OCI-LY7 (cell line): ENCODE measurements at regions not wholly inside any gene's neighbourhood (a gene's known extent, or its start where the extent isn't known, plus 50 kb on each side); places are given as distances from the start of the nearest gene placed in this dataset.

Source experiments
- BruUV-seq: library from RNA; stranded (reverse); fragments of 400-500 nt; replicated peaks from 2 replicates; lab custom pipeline; 2021; lab: Mats Ljungman, UMichigan
- CTCF ChIA-PET: fragments of 300-600 bp; sonication (Branson Sonifier 250); formaldehyde crosslinking; loops from one replicate; lab custom pipeline; 2022; ENCODE audit warnings: antibody characterized with exemption; ENCODE audit not compliant: unreplicated experiment; lab: Charles Lee
- POLR2A ChIA-PET: fragments of 300-600 bp; sonication (Branson Sonifier 250); formaldehyde crosslinking; loops from one replicate; lab custom pipeline; 2022; ENCODE audit warnings: antibody characterized with exemption; lab: Charles Lee
- DNase-seq: peaks from one replicate; pipeline ENCODE4 v3.0.0-alpha.2; 2015; ENCODE audit warnings: low spot score
- H2AFZ ChIP-seq: fragments of 200-600 bp; sonication (generic), shearing (Covaris generic); 2 replicates; pipeline ENCODE4 v1.6.1; 2014; ENCODE audit warnings: mild to moderate bottlenecking, antibody characterized with exemption, low read length, moderate library complexity
- H3K27ac ChIP-seq: fragments of 200-600 bp; sonication (generic); 2 replicates; pipeline ENCODE4 v1.5.1; 2014; ENCODE audit warnings: mixed run types, low read depth, mild to moderate bottlenecking, moderate library complexity, low read length, inconsistent platforms; ENCODE audit not compliant: poor library complexity, severe bottlenecking
- H3K36me3 ChIP-seq: fragments of 200-600 bp; sonication (generic); 2 replicates; pipeline ENCODE4 v1.6.1; 2014; ENCODE audit warnings: mild to moderate bottlenecking, antibody characterized with exemption, low read length, moderate library complexity, mixed read lengths; ENCODE audit not compliant: insufficient read depth
- H3K4me1 ChIP-seq: fragments of 200-600 bp; sonication (generic); 2 replicates; pipeline ENCODE4 v1.5.1; 2014; ENCODE audit warnings: mild to moderate bottlenecking, low read length; ENCODE audit not compliant: insufficient read depth, poor library complexity, severe bottlenecking
- H3K4me2 ChIP-seq: fragments of 200-600 bp; sonication (generic); 2 replicates; pipeline ENCODE4 v1.6.1; 2014; ENCODE audit warnings: mild to moderate bottlenecking, low read length
- H3K4me3 ChIP-seq: fragments of 200-600 bp; sonication (generic); 2 replicates; pipeline ENCODE4 v1.5.1; 2014; ENCODE audit warnings: mild to moderate bottlenecking, low read depth, low read length; ENCODE audit not compliant: poor library complexity, severe bottlenecking
- H3K79me2 ChIP-seq: fragments of 200-600 bp; sonication (generic); 2 replicates; pipeline ENCODE4 v1.6.1; 2016; ENCODE audit warnings: low read depth, mild to moderate bottlenecking, low read length, moderate library complexity, mixed read lengths; ENCODE audit not compliant: insufficient read depth
- H3K9me2 ChIP-seq: fragments of 200-600 bp; sonication (generic); 2 replicates; pipeline ENCODE4 v1.6.1; 2016; ENCODE audit warnings: mild to moderate bottlenecking, low read length, mixed read lengths; ENCODE audit not compliant: insufficient read depth
- H3K9me3 ChIP-seq: fragments of 200-600 bp; sonication (generic); 2 replicates; pipeline ENCODE4 v1.6.1; 2014; ENCODE audit warnings: mild to moderate bottlenecking, mixed run types, low read length, mixed read lengths
- H4K20me1 ChIP-seq: fragments of 200-600 bp; sonication (generic); 2 replicates; pipeline ENCODE4 v1.6.1; 2014; ENCODE audit warnings: mild to moderate bottlenecking, antibody characterized with exemption, low read length, moderate library complexity, mixed read lengths; ENCODE audit not compliant: insufficient read depth
- CTCF ChIP-seq: fragments of 200-600 bp; sonication (generic); conservative IDR thresholded peaks from 2 replicates; pipeline ENCODE4 v1.5.1; 2014; ENCODE audit warnings: mild to moderate bottlenecking, antibody characterized with exemption, low read length, moderate library complexity, mixed read lengths
- EZH2phosphoT487 ChIP-seq: fragments of 200-600 bp; sonication (generic); IDR thresholded peaks from 2 replicates; pipeline ENCODE4 v1.6.1; 2018; ENCODE audit warnings: low read depth, borderline replicate concordance, mild to moderate bottlenecking, mixed run types, antibody characterized with exemption, low read length, moderate library complexity, mixed read lengths
- intact Hi-C: fragments of 100-400 bp; cut with micrococcal nuclease; formaldehyde crosslinking; loops from one replicate; pipeline ENCODE4 v1.10.0; 2022; ENCODE audit not compliant: unreplicated experiment

GRCh38 chr10:4481192-4481591 is 344.8 kb upstream of the AKR1E2 start:
- H2AFZ ChIP-seq, result no peak overlapping the region
- no peaks in the 10 kb centered on the region for H3K79me2 ChIP-seq
- TF ChIP-seq CTCF (no peak), EZH2phosphoT487 (no peak)
- no peak overlapping the region for H3K27ac ChIP-seq
- no peaks in the 10 kb centered on the region for H3K9me2 ChIP-seq
- no TSS peak for BruUV-seq
- H3K36me3 ChIP-seq, result no peaks in the 10 kb centered on the region
- no peak overlapping the region for H3K4me2 ChIP-seq
- CTCF ChIA-PET, result no interaction called here
- intact Hi-C loops, result no loop called here
- no peak overlapping the region for H3K4me3 ChIP-seq
- no peaks in the 10 kb centered on the region for H4K20me1 ChIP-seq
- POLR2A ChIA-PET, result no interaction called here
- no peaks in the 10 kb centered on the region for H3K9me3 ChIP-seq
- DNase-seq, result no peak
- H3K4me1 ChIP-seq, result no peaks in the 10 kb centered on the region

GRCh38 chr10:4479342-4479741 is 346.7 kb upstream of the AKR1E2 start:
- ChIA-PET CTCF (no interaction called here), POLR2A (no interaction called here)
- H3K9me2 ChIP-seq, result no peaks in the 10 kb centered on the region
- H3K4me1 ChIP-seq, result no peaks in the 10 kb centered on the region
- H3K36me3 ChIP-seq, result no peaks in the 10 kb centered on the region
- no TSS peak for BruUV-seq
- H3K9me3 ChIP-seq, result no peaks in the 10 kb centered on the region
- no peak overlapping the region for H3K27ac ChIP-seq
- intact Hi-C loops, result no loop called here
- TF ChIP-seq CTCF (no peak), EZH2phosphoT487 (no peak)
- H4K20me1 ChIP-seq, result no peaks in the 10 kb centered on the region
- H2AFZ ChIP-seq, result no peak overlapping the region
- H3K4me3 ChIP-seq, result no peak overlapping the region
- DNase-seq, result no peak
- no peak overlapping the region for H3K4me2 ChIP-seq
- H3K79me2 ChIP-seq, result no peaks in the 10 kb centered on the region

- TF ChIP-seq EZH2phosphoT487 (no peak), CTCF (no peak)
- H3K9me2 ChIP-seq, result no peaks in the 10 kb centered on the region
- no peak overlapping the region for H3K4me3 ChIP-seq
- no peaks in the 10 kb centered on the region for H3K79me2 ChIP-seq
- H3K27ac ChIP-seq, result no peak overlapping the region
- intact Hi-C loops, result no loop called here
- no peak overlapping the region for H3K4me2 ChIP-seq
- DNase-seq, result no peak
- ChIA-PET POLR2A (interaction anchor here (0.7 kb wide), 1 partner anchor 120 kb away, joined by 3 read pairs; no protein-coding TSS in a partner anchor), CTCF (no interaction called here)
- H3K36me3 ChIP-seq, result no peaks in the 10 kb centered on the region
- no peaks in the 10 kb centered on the region for H3K4me1 ChIP-seq
- H2AFZ ChIP-seq, result no peak overlapping the region
- no peaks in the 10 kb centered on the region for H3K9me3 ChIP-seq
- H4K20me1 ChIP-seq, result no peaks in the 10 kb centered on the region
- BruUV-seq, result no TSS peak
These were observed 348.3 kb upstream of the AKR1E2 start for GRCh38 chr10:4477664-4478063.
